HUES6 (cell line): ENCODE measurements at regions not wholly inside any gene's neighbourhood (a gene's known extent, or its start where the extent isn't known, plus 50 kb on each side); places are given as distances from the start of the nearest gene placed in this dataset.
"Not testable (repeated sequence)": the region's sequence is repeated elsewhere in the genome, so short reads cannot be mapped to it uniquely, and the experiment has no call there.

Experiments used
- H3K27ac ChIP-seq: 2 replicates; pipeline ENCODE4 v1.7.0; 2013; ENCODE audit warnings: low read depth, mild to moderate bottlenecking, low read length, inconsistent platforms
- H3K27me3 ChIP-seq: 2 replicates; pipeline ENCODE4 v1.6.1; 2013; ENCODE audit warnings: low read length; ENCODE audit not compliant: control insufficient read depth, insufficient read depth
- H3K36me3 ChIP-seq: 2 replicates; pipeline ENCODE4 v1.6.1; 2013; ENCODE audit warnings: low read length; ENCODE audit not compliant: control insufficient read depth, insufficient read depth
- H3K4me1 ChIP-seq: 2 replicates; pipeline ENCODE4 v1.6.1; 2013; ENCODE audit warnings: low read length; ENCODE audit not compliant: control insufficient read depth, insufficient read depth
- H3K4me3 ChIP-seq: 2 replicates; pipeline ENCODE4 v1.5.1; 2013; ENCODE audit warnings: low read depth, low read length
- H3K9ac ChIP-seq: one replicate; pipeline ENCODE4 v1.6.1; 2013; ENCODE audit warnings: mild to moderate bottlenecking, low read length
- H3K9me3 ChIP-seq: 2 replicates; pipeline ENCODE4 v1.6.1; 2013; ENCODE audit warnings: low read depth, low read length; ENCODE audit not compliant: control insufficient read depth, insufficient read depth

GRCh38 chr3:95341314-95341713, 1278.5 kb downstream of the NSUN3 start:
- Histone ChIP-seq H3K9ac (no peak overlapping the region), H3K4me3 (no peak overlapping the region), H3K9me3 (no peaks in the 10 kb centered on the region), H3K27me3 (no peaks in the 10 kb centered on the region), H3K36me3 (no peaks in the 10 kb centered on the region), H3K27ac (no peak overlapping the region), H3K4me1 (peaks cover 11% of the 10 kb centered on the region; the same call in 1 of the 2 replicates)

GRCh38 chr3:95343228-95343627, 1280.4 kb downstream of the NSUN3 start:
- Histone ChIP-seq H3K27ac (no peak overlapping the region), H3K9ac (no peak overlapping the region), H3K9me3 (no peaks in the 10 kb centered on the region), H3K27me3 (no peaks in the 10 kb centered on the region), H3K4me1 (peaks cover 11% of the 10 kb centered on the region; the same call in 1 of the 2 replicates), H3K36me3 (no peaks in the 10 kb centered on the region), H3K4me3 (no peak overlapping the region)

GRCh38 chr3:95343767-95344166, 1280.9 kb downstream of the NSUN3 start:
- Histone ChIP-seq H3K9me3 (no peaks in the 10 kb centered on the region), H3K27me3 (no peaks in the 10 kb centered on the region), H3K9ac (no peak overlapping the region), H3K27ac (no peak overlapping the region), H3K36me3 (no peaks in the 10 kb centered on the region), H3K4me3 (no peak overlapping the region), H3K4me1 (peaks cover 15% of the 10 kb centered on the region; the same call in 1 of the 2 replicates)

GRCh38 chr3:95347936-95348335, 1285.1 kb downstream of the NSUN3 start:
- not testable (repeated sequence) for H3K36me3 ChIP-seq, H3K27me3 ChIP-seq, H3K9ac ChIP-seq, H3K9me3 ChIP-seq, H3K27ac ChIP-seq, H3K4me3 ChIP-seq
- peaks cover 29% of the 10 kb centered on the region for H3K4me1 ChIP-seq

GRCh38 chr3:95348879-95349278, 1286.0 kb downstream of the NSUN3 start:
- no peak overlapping the region for H3K27ac ChIP-seq
- H3K36me3 ChIP-seq: no peaks in the 10 kb centered on the region
- no peaks in the 10 kb centered on the region for H3K9me3 ChIP-seq
- H3K4me1 ChIP-seq: peaks cover 26% of the 10 kb centered on the region
- no peak overlapping the region for H3K4me3 ChIP-seq
- H3K27me3 ChIP-seq: no peaks in the 10 kb centered on the region
- H3K9ac ChIP-seq: no peak overlapping the region

- H3K9me3 ChIP-seq: no peaks in the 10 kb centered on the region
- peaks cover 35% of the 10 kb centered on the region for H3K4me1 ChIP-seq
Observed at GRCh38 chr3:95350049-95350448, 1287.2 kb downstream of the NSUN3 start.

GRCh38 chr3:95351158-95351557, 1288.3 kb downstream of the NSUN3 start:
- H3K36me3 ChIP-seq: no peaks in the 10 kb centered on the region
- no peaks in the 10 kb centered on the region for H3K27me3 ChIP-seq
- peaks cover 39% of the 10 kb centered on the region for H3K4me1 ChIP-seq
- no peaks in the 10 kb centered on the region for H3K9me3 ChIP-seq
- no peak overlapping the region for H3K27ac ChIP-seq
- H3K4me3 ChIP-seq: no peak overlapping the region
- H3K9ac ChIP-seq: no peak overlapping the region

More at GRCh38 chr3:95350049-95350448, 1287.2 kb downstream of the NSUN3 start:
- no peaks in the 10 kb centered on the region for H3K36me3 ChIP-seq
- no peak overlapping the region for H3K4me3 ChIP-seq
- no peaks in the 10 kb centered on the region for H3K27me3 ChIP-seq
- no peak overlapping the region for H3K9ac ChIP-seq
- H3K27ac ChIP-seq: no peak overlapping the region

- no peaks in the 10 kb centered on the region for H3K36me3 ChIP-seq
Observed at GRCh38 chr3:95352471-95352870, 1289.6 kb downstream of the NSUN3 start.

GRCh38 chr3:95354489-95354888, 1291.6 kb downstream of the NSUN3 start:
- Histone ChIP-seq H3K4me3 (no peak overlapping the region), H3K9ac (no peak overlapping the region), H3K4me1 (peaks cover 34% of the 10 kb centered on the region), H3K27ac (no peak overlapping the region), H3K27me3 (no peaks in the 10 kb centered on the region), H3K9me3 (no peaks in the 10 kb centered on the region), H3K36me3 (no peaks in the 10 kb centered on the region)

More at GRCh38 chr3:95352471-95352870, 1289.6 kb downstream of the NSUN3 start:
- H3K9me3 ChIP-seq: no peaks in the 10 kb centered on the region
- peaks cover 39% of the 10 kb centered on the region for H3K4me1 ChIP-seq
- H3K27me3 ChIP-seq: no peaks in the 10 kb centered on the region
- no peak overlapping the region for H3K4me3 ChIP-seq
- no peak overlapping the region for H3K9ac ChIP-seq
- H3K27ac ChIP-seq: no peak overlapping the region

GRCh38 chr3:95356764-95357501, 1294.1 kb downstream of the NSUN3 start:
- H3K9ac ChIP-seq: no peak overlapping the region
- H3K27ac ChIP-seq: no peak overlapping the region
- no peaks in the 10 kb centered on the region for H3K36me3 ChIP-seq
- peaks cover 25% of the 10 kb centered on the region; the same call in 1 of the 2 replicates for H3K4me1 ChIP-seq
- no peaks in the 10 kb centered on the region for H3K27me3 ChIP-seq
- H3K9me3 ChIP-seq: no peaks in the 10 kb centered on the region
- H3K4me3 ChIP-seq: no peak overlapping the region

GRCh38 chr3:95387242-95388021, 1324.6 kb downstream of the NSUN3 start:
- Histone ChIP-seq H3K4me3 (no peak overlapping the region), H3K9ac (no peak overlapping the region), H3K36me3 (no peaks in the 10 kb centered on the region), H3K27ac (no peak overlapping the region), H3K27me3 (no peaks in the 10 kb centered on the region), H3K4me1 (no peaks in the 10 kb centered on the region), H3K9me3 (no peaks in the 10 kb centered on the region)
